GM18511 (cell line): ENCODE measurements at regions not wholly inside any gene's neighbourhood (a gene's known extent, or its start where the extent isn't known, plus 50 kb on each side); places are given as distances from the start of the nearest gene placed in this dataset.
"Not testable (repeated sequence)": the region's sequence is repeated elsewhere in the genome, so short reads cannot be mapped to it uniquely, and the experiment has no call there.

Source experiments
- ATAC-seq: cut with Tn5 transposase; IDR thresholded peaks from one replicate; pipeline ENCODE4 v1.9.1; 2021; ENCODE audit warnings: mild to moderate bottlenecking, moderate library complexity; ENCODE audit not compliant: unreplicated experiment

DNA sequence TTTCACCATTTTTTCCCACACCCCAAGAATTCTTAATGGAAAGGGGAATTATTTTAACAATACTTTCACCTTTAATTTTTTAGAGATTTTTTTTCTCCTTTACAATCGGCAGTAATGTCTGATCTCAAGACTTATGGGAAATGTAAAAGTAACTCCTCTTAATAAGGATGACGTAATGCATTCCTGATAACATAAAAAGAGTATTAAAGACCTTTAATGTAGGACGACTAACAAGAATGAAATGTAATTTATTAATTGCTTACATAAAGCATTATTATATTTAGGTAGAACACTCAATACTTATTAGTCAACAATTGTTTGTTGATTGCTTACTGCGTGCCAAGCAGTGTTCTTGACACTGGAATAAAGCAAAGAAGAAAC is 416.8 kb upstream of the NAALADL2 start:
- no peak for ATAC-seq

DNA sequence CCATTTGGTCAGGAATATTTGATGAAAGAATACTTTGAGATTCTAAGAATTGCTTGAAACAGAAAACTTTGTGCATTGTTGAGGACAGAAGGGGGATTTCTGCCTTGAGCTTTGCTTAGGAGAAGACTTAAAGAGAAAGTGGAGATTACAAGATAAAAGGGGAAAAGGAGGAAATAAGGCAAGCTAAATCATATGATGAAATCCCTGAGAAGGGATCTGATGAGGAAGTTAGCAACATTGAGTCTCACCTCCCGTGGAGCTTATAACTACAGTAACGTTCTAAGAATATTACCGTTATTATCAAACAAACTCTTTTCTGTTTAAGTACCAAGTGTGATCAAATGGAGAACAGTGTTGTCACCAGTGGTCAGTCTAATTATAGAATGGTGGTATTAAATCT is 414.7 kb upstream of the NAALADL2 start:
- no peak for ATAC-seq

DNA sequence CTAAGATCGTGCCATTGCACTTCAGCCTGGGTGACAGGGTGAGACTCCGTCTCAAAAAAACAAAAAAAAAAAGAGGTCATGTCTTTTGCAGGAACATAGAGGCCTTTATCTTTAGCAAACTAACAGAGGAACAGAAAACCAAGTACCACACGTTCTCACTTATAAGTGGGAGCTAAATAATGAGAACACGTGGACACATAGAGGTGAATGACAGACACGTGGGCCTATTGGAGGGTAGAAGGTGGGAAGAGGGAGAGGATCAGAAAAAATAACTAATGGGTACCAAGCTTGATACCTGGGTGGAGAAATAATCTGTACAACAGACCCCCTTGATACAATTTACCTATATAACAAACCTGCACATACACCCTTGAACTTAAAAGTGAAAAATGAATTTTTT is 401.4 kb upstream of the NAALADL2 start:
- no peak for ATAC-seq

DNA sequence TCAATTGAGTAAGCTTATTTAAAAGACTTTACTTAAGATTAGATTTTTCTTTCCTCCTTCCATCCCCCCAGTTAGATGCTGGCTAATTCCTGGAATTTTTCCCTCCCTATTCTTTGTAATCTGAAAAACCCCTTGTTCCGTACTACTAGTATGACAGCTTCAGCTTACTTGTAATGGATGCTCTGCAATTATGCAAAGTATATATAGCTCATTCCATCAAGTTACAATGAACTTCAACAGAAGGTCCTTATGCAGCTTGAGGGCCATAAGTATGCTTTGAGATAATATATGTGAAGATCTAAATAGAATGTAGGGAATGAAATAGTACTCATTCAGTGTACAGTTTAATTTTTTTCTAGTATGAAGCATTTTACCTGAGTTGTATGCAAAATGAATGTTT is 398.3 kb upstream of the NAALADL2 start:
- ATAC-seq = no peak

DNA sequence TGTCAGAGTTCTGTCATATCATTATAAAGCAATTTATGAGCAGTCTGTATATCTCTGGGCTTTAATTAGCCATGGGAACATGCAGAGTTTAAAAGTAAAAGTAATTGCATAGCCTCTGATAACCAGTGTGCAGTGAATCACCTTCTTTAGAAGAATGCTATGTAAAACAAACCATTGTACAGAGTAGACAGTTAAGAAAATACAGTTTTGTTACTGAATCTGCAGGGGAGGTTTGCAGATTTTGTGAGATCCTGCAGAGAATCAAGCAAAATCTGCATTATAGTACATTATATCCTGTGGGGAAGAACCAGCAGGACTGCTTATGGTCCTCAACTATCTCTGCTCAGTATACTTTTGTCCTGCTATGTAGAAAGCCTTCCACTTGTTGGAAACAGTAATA is 396.2 kb upstream of the NAALADL2 start:
- ATAC-seq = no peak

DNA sequence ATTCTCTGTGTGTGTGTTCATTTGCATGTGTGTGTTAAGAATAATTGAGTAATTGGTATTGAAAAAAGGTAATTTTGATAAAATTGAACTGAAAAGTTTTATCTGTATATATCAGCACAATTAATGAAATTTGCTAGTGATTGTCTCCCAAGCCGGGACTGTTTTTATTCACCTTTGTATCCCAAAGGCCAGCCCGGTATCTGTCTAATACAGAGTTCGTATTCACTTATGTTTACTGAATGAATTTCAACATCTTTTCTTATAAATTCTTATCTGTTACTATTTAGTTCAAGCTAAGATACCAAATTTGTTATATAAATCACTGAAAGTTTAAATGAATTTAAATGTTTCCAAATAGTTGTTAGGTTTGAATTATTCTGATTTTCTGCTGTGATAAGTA is 394.0 kb upstream of the NAALADL2 start:
- ATAC-seq = no peak

DNA sequence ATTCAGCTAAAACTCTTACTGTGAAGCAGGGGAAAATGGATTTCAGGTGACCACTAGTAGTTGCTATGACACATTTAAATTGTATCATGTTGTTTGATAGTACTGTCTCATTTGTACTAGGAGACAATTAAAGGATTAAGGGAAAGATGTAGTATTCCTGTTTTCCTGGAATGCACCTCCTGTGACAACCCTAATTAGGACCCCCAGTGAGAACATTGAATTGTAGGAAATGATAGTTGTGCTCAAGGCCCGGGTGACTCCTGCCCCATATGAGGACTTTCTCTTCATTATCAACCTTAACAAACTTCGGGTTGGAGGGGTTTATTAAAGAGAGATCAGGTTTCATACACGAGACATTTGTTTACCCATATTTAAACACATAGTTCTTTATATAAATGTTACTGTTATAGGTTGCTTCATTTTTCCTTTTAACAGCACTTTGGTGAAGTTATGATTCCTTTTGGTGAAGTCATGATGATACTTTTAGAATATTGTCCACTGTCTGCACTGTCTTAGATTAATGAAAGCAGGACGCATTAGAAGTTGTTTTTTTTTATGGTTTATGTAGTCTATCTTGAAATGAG is 392.6 kb upstream of the NAALADL2 start:
- no peak for ATAC-seq

DNA sequence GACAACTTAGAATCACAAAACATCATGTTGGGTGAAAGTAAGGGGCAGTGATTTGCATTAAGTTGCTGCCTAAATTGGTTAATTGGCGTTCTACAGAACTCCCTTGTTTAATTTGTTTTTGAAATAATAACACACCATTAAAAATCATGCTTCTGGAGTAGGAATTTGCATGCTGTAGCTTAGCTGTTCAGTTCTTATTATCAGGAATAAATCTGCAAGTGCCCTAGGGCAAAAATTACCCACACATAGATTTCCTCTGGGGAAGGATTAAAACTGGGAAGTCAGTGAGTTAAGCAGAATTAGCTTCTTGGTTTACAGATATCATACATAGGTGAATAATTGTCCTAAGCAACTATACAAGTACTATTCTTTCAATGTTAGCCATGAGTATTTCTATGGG is 381.6 kb upstream of the NAALADL2 start:
- ATAC-seq = no peak

DNA sequence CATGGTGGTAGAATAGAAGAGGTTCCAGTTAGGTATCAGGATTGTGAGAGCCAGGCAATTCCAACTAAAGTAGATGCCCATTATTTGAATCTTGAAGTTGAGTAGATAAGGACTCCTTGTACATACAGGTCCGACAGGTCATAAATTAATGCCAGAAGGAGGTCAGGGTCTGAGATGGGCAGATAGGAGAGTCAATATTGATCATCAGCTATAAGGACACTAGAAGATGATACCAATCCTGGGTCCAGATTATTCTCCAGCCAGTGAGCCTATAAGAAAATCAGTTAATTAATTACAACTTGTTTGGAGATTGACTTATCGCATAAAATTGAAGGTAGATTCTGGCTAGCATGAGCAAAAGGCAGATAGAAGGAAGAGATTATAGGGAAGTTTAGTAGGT is 378.4 kb upstream of the NAALADL2 start:
- ATAC-seq = no peak

DNA sequence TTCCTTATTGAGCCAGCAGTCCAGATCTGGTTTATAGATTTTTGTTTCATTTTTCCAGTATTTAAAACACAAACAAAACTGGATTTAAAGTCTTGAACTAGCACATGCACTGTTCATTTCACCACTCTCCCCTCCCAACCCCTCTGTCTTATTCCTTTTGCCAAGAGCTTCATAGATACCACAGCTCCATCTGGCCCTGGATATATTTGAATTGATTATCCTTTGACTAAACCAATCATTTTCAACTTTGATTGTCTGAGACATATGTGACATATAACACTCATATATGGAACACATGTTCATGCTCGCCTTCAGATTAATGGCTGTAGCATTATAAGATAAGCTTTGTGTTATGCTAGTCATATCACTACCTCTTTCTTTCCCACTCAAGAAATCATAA is 376.6 kb upstream of the NAALADL2 start:
- no peak for ATAC-seq

DNA sequence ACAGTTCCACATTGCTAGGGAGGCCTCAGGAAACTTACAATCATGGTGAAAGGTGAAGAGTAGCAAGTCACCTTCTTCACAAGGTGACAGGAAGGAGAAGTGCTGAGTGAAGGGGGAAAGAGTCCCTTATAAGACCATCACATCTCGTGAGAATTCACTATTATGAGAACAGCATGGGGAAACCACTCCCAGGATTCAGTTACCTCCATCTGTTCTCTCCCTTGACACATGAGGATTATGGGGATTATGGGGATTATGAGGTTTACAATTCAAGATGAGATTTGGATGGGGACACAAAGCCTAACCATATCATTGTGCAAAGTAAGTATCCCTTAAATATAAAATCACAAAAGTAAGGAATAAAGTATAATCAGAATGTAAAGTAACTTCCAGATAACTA is 375.9 kb upstream of the NAALADL2 start:
- no peak for ATAC-seq

DNA sequence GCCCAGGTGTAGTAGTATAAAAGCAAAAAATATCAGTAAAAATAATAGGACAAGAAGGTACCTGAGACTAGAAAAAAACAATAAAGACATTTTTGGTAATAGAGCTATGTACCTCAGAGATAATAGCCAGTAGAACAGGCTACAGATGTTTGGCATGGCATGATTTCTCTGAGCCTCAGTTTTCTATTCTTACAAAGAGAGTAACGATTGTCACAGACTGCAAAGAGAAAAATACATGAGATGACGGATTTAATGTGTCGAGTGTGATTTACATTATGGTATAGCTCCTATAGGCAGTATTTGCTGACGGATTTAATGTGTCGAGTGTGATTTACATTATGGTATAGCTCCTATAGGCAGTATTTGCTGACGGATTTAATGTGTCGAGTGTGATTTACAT is 375.3 kb upstream of the NAALADL2 start:
- ATAC-seq = not testable (repeated sequence)

DNA sequence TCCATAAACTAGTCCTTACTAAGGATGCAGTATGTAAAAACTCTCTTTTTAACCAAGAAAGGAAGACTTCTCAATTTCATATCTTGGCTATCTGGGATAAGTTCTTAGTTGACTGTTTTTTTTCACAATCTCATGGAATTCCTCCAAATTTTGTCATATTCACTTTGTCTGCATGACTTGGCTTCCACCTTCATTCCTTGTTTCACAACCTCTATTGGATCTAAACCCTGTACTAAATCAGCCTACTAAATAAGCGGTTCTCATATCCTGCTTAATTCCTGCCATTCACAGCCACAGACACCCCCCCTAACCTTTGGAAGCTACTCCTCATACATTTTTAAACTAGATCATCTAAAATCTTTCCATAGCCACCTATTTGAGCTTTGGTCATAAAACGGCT is 370.6 kb upstream of the NAALADL2 start:
- no peak for ATAC-seq

DNA sequence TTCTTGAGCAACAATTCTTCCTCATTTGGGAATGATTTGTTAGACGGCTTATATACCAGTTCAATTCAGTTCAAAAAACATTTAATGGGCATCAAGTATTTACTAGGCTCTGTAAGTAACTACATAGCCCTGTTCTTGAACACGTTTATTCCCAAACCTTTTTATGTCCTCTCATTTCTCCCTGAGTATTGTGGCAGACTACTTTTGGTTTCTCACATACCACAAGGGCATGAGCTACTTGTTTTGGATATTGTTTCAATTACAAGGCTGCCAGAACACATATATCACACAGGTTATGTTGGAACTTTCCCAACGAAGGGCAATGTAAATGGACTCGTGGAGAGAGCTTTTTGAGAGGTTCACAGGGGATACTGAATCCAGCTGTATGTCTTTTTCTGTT is 363.8 kb upstream of the NAALADL2 start:
- no peak for ATAC-seq

DNA sequence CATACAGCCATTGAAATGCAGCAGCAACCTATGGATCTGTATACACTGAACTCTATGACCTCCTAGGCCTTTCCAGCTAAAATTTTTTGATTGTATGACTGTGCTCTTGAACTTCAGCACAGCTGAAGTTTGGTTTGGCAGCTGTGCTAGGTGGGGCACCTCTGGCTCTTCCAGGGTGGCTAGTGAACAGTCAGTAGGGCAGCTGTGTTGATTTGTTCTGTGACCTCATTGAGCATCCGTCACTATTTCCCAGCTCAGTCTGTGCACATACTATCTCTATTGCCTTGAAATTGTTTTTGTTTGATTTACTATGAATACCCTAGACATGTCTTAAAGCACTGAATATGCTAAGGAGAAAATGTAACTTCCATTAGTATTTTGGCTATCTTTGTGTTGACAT is 363.2 kb upstream of the NAALADL2 start:
- ATAC-seq = no peak

DNA sequence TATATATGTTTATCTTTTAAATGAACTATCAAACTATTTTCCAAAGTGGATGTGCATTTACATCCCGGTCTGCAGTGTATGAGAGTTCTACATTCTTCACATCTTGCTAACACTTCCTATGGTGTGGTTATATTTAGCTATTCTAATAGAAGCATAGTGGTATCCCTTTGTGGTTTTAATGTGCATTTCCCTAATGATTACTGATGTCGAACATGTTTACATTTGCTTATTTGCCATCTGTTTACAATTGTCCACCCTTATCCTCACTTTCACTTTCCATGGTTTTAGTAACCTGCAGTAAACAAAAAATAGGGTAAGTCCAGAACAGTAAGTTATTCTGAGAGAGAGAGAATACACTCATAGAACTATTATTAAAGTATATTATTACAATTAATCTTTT is 360.5 kb upstream of the NAALADL2 start:
- no peak for ATAC-seq

DNA sequence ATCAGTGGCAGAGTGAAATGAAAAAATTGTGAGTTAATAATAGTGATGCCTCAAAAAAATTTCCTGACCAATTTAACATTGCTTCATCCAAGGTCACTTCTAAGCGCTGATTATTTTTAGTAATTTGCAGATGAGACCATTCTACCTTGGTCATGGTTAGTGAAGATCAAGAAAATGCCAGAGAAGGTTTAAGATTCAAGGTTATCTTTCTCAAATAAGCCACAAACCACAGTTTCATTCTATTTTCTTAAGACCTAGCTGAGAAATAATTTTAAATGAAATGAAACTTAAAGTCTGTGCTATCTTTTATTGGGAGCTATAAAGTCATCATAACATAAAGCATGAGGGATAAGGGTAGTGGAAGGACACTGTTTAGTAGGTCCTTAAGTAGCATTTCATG is 353.9 kb upstream of the NAALADL2 start:
- no peak for ATAC-seq

DNA sequence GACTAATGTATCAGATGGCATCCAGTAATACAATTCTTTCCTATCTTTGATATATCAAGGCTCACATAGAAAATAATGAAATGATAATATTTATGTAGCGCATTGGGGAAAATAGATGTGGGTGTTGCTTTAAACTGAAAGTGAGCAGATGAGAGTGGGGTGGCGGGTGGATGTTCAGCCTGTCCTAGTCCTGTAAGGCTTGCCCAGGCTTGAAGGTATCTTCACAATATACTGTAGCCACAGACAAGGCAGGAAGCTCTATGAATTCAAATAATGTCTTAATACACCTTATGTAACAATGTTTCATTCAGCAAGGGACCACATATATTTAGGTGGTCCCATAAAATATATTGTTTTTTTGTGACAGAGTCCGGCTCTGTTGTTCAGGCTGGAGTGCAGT is 334.9 kb upstream of the NAALADL2 start:
- no peak for ATAC-seq

DNA sequence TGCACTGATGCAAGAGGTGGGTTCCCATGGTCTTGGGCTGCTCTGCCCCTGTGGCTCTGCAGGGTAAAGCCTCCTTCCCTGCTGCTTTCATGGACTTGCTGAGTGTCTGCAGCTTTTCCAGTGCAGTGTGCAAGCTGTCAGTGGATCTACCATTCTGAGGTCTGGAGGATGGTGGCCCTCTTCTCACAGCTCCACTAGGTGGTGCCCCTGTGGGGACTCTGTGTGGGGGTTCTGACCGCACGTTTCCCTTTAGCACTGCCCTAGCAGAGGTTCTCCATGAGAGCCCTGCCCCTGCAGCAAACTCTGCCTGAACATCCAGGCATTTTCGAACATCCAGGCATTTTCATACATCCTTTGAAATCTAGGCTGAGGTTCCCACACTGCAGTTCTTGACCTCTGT is 329.8 kb upstream of the NAALADL2 start:
- ATAC-seq = no peak

DNA sequence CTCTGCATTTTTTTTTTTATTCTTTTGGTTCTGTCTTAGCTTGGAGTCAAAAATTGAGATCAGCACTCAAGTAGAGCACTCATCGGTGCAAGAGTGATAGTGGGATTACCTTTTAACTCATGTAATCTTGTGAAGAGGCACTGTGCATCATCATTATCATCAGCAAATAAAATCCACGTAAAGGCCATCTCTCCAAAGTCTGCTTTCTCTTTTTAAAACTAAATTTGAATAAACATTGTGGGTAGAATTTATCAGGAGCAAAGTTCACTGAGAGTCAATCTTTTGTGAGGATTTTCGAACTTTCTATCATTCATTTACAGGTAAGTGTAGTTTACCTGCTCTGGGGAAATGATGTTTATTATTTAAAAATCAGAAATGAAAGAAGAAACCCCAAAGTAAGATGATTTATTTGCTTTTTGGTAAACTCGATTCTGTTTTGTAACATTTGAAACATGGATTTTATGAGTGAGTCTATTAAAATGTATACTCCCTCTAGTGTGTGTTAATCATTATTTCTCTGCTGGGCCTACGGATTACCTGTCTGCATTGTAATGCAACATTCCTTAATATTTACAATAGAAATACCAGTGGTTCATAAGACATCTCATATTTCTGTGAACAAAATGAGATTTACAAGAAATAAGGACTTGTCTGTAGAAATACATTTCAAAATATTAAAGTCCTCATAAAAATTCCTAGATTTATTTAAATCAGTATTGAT is 327.7 kb upstream of the NAALADL2 start:
- ATAC-seq = no peak

DNA sequence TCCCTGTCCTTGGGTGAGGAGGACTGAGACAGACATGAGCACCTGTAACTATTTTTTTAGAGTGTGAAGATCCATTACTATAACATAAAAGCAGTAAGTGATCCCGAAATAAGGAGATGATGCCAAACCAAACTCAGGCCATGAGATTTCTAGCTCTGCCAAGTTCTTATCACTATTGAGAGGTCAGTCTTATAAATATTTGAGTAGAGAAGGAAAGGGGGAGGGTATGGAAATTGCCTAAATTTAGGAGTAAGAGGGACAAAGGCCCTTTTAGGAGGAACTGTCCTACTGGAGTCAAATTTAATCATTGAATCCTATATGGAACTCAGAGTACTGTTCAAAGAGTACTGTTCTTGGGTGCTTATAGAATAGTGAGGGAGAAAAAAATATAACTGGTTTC is 326.9 kb upstream of the NAALADL2 start:
- no peak for ATAC-seq

DNA sequence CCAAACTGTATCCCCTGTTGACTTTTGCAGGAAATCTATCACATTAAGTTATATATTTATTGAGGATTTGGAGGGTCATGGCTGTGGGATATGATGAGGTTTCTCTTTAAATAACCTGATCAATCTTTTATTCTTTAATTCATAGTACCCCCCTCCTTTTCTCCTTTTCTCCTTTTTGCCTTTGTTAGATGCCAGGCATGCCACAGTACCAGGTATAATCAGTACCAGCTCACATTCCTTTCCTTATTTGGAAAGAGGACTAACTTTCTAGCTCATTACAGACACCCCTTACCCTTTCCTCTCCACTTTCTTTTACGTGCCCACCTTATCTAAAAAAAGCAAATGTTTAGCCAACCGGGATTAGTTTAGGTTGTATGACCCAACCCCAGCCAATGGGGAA is 326.4 kb upstream of the NAALADL2 start:
- no peak for ATAC-seq

DNA sequence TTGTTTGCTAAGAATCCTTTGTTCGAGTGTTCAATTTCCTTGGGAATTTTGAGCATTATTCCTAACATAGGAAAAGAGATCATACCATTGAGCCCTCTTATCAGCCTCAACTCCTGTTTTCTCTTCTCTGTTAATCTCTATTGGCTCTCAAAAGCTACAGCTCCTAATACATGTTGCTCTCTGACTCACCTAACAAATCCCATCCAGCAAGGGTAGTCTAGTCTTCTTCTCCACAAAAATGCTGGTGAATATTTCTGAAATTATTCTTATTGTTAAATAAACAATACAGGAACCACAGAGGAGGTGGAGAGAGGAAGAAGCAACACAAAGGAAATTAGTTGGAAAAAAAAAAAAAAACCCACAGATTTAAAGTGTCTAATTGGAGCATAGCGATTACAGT is 325.8 kb upstream of the NAALADL2 start:
- ATAC-seq = no peak
